ENCODE measurements at regions not wholly inside any gene's neighbourhood (a gene's known extent, or its start where the extent isn't known, plus 50 kb on each side); places are given as distances from the start of the nearest gene placed in this dataset.

GRCh38 chr7:42605406-42606192 lies 306.3 kb downstream of the C7orf25 start:
- TF ChIP-seq CTCF (IDR thresholded peaks at IDR 0.05; ENCODE audit: low read depth, low read length) = no peak
- peak in 1 of 2 donors; percentile 84 for DNase-seq (ENCODE audit: low read depth in 2 of 2)
- H3K4me3 ChIP-seq (replicated peaks in 1 of 2; ENCODE audit: low read depth in 2 of 2, low read length in 2 of 2) = peak overlapping the region in 1 of 2 donors; percentile 4

DNA sequence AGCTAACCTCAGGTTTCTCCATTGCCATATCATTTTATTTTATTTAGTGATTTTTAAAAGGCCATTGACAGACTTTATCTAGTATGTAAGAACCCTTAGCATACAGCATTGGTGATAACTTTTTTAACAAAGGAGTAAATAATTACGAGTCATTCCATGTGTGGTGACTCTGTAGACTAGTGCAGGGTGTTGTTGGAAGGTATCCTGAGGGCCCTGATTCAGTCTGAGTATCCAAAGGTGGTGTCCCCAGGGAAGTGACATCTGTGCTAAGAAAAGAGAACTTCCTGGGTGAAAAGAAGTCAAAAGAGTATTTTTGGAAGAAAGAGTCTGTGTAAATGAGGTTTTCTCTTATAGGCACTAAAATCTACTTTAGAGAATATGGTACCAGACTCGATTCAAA lies 308.4 kb downstream of the C7orf25 start:
- peak in 1 of 2 donors; percentile 21 for DNase-seq (ENCODE audit: low read depth in 2 of 2)
- no peak overlapping the region for H3K4me3 ChIP-seq (replicated peaks in 1 of 2; ENCODE audit: low read depth in 2 of 2, low read length in 2 of 2)
- TF ChIP-seq CTCF (IDR thresholded peaks at IDR 0.05; ENCODE audit: low read depth, low read length) = no peak

DNA sequence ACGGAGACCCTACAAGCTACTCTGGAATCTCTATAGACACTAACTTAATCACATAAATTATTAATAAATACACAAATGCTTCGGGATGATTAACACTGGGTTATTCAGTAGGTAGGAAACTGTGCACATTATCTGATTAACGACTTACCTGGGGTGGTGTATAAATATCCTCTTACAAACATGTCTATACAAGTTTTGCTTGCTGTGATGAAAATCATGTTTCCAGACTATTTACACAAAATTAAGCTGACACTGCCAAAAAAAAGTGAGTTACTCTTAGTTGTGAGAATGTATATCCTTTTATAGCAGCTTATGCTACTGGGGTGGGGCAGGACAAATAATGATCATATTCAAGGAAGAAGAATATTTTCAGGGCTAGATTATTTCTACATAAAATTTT lies 314.6 kb downstream of the C7orf25 start:
- TF ChIP-seq CTCF (IDR thresholded peaks at IDR 0.05; ENCODE audit: low read depth, low read length) = no peak
- no peak for DNase-seq (ENCODE audit: low read depth in 2 of 2)
- H3K4me3 ChIP-seq (replicated peaks in 1 of 2; ENCODE audit: low read depth in 2 of 2, low read length in 2 of 2) = no peak overlapping the region

DNA sequence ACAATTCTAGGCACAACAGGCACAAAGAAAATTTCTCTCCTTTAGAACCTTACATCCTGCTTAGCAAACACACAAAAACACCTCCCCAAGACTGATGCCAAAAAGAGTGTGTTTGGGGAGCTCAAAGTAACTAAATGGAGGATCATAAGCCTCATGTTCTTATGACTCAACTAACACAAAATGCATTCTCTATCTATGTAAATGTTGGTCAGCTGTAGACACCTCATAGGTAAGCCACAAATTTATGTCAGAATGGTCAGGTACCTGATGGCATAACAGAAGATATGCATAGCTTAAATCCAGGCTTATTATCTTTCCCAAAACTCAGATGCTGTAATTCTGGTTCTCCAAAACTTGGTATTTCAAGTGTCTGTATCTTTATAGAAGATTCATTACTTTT lies 315.1 kb downstream of the C7orf25 start:
- no peak for DNase-seq (ENCODE audit: low read depth in 2 of 2)
- no peak overlapping the region for H3K4me3 ChIP-seq (replicated peaks in 1 of 2; ENCODE audit: low read depth in 2 of 2, low read length in 2 of 2)
- TF ChIP-seq CTCF (IDR thresholded peaks at IDR 0.05; ENCODE audit: low read depth, low read length) = no peak

- no peak overlapping the region for H3K4me3 ChIP-seq (replicated peaks in 1 of 2; ENCODE audit: low read depth in 2 of 2, low read length in 2 of 2)
- no peak for TF ChIP-seq CTCF (IDR thresholded peaks at IDR 0.05; ENCODE audit: low read depth, low read length)
- DNase-seq (ENCODE audit: low read depth in 2 of 2) = no peak
Measured at GRCh38 chr7:42593860-42594259, 318.0 kb downstream of the C7orf25 start.

- no peak for TF ChIP-seq CTCF (IDR thresholded peaks at IDR 0.05; ENCODE audit: low read depth, low read length)
- H3K4me3 ChIP-seq (replicated peaks in 1 of 2; ENCODE audit: low read depth in 2 of 2, low read length in 2 of 2) = no peak overlapping the region
- DNase-seq (ENCODE audit: low read depth in 2 of 2) = no peak
Measured at GRCh38 chr7:42590771-42591310, 321.0 kb downstream of the C7orf25 start.
